ENCODE measurements at regions not wholly inside any gene's neighbourhood (a gene's known extent, or its start where the extent isn't known, plus 50 kb on each side); places are given as distances from the start of the nearest gene placed in this dataset.

DNA sequence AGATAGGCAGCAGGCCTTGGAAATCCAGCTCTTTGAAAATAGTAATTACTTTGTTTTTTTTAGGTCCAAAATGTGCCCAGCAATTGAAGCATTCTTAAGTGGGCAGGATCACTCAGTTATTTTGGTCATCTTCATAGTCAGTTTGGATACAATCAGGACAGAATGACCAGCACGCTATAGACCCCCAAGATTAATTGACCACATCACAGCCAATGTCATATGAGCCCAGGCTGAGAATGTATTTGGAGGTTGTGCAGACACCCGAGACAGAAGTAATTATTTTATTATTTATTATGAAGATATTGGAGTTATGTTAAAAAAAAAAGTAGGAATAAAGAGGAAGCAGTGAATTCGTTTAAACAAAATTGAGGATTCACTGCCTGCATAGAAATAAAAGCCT, 93.3 kb upstream of the PFKP start:
- 67 to 87% (median 73%) methylated on average over 3 of the region's 3 CpGs for WGBS, 5 donors
- H3K36me3 ChIP-seq, result no peaks in the 10 kb centered on the region

DNA sequence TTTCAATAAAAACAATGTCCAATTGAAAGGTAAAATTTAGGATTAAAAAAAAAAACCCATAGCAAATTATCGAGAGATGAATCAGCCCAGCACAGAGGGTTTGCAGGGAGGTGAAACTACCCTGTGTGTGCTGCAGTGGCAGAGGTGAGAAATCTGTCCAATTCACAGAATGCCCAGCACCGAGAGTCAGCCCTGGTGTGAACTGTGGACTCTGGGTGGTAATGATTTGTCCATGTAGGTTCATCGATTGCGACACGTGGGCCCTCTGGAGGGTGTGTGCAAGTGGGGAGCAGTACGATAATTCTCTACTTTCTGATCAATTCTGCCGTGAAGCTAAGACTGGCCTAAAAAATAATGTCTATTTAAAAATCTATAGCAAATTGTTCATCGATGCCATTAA, 94.5 kb upstream of the PFKP start:
- DNase-seq, result no peak
- TF ChIP-seq POLR2AphosphoS5 (IDR thresholded peaks at IDR 0.05), result no peak
- no peak for TF ChIP-seq POLR2A (IDR thresholded peaks at IDR 0.05)
- TF ChIP-seq, protein P1, sequence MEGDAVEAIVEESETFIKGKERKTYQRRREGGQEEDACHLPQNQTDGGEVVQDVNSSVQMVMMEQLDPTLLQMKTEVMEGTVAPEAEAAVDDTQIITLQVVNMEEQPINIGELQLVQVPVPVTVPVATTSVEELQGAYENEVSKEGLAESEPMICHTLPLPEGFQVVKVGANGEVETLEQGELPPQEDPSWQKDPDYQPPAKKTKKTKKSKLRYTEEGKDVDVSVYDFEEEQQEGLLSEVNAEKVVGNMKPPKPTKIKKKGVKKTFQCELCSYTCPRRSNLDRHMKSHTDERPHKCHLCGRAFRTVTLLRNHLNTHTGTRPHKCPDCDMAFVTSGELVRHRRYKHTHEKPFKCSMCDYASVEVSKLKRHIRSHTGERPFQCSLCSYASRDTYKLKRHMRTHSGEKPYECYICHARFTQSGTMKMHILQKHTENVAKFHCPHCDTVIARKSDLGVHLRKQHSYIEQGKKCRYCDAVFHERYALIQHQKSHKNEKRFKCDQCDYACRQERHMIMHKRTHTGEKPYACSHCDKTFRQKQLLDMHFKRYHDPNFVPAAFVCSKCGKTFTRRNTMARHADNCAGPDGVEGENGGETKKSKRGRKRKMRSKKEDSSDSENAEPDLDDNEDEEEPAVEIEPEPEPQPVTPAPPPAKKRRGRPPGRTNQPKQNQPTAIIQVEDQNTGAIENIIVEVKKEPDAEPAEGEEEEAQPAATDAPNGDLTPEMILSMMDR (IDR thresholded peaks at IDR 0.05 in 8 of 11, conservative IDR thresholded peaks at IDR 0.05 in 3 of 11), result no peak
- Histone ChIP-seq H3K9me3 (no peaks in the 10 kb centered on the region), H3K36me3 (no peaks in the 10 kb centered on the region), H3K27ac (no peak overlapping the region), H3K4me1 (no peaks in the 10 kb centered on the region), H3K27me3 (replicated peaks in 1 of 7) (no peaks in the 10 kb centered on the region), H3K4me3 (no peak overlapping the region)
- intact Hi-C loops (cut with DNase I; ENCODE audit: low total_unique reads), result no loop called here
- WGBS, 5 donors, result 86 to 93% (median 91%) methylated on average over 8 of the region's 8 CpGs

More for the DNA sequence above, 93.3 kb upstream of the PFKP start:
- no peak overlapping the region for H3K27ac ChIP-seq
- H3K9me3 ChIP-seq, result no peaks in the 10 kb centered on the region
- H3K27me3 ChIP-seq (replicated peaks in 1 of 7), result no peaks in the 10 kb centered on the region
- no peak overlapping the region for H3K4me3 ChIP-seq
- DNase-seq, result no peak
- TF ChIP-seq POLR2AphosphoS5 (IDR thresholded peaks at IDR 0.05), result no peak
- TF ChIP-seq, protein P1 (IDR thresholded peaks at IDR 0.05 in 8 of 11, conservative IDR thresholded peaks at IDR 0.05 in 3 of 11), result no peak
- TF ChIP-seq POLR2A (IDR thresholded peaks at IDR 0.05), result no peak
- intact Hi-C loops (cut with DNase I; ENCODE audit: low total_unique reads), result no loop called here
- H3K4me1 ChIP-seq, result peaks cover 0 to 4% (median 0%) of the 10 kb centered on the region in 6 donors

DNA sequence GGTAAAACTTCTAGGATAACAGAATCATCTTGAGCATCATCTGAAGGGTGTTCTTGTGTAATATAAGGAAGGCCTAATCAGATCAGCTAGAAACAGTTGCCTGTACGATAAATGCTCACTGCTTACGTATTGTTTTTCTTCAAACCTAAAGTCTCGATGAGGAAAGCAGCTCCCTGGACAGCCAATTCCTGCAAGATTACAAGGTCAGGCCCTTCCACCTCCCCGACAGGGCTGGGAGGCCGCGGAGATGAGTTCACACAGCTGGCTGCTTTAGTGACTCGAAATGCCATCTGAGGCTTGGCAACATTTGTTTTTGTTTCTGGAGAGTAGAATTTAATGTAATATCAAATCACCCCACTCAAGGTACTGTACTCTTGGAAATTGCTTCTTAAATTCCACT, 95.1 kb upstream of the PFKP start:
- DNase-seq, result no peak
- H3K27ac ChIP-seq, result no peak overlapping the region
- no peak overlapping the region for H3K4me3 ChIP-seq
- intact Hi-C loops (cut with DNase I; ENCODE audit: low total_unique reads), result no loop called here
- H3K4me1 ChIP-seq, result no peaks in the 10 kb centered on the region
- no peaks in the 10 kb centered on the region for H3K9me3 ChIP-seq
- no peaks in the 10 kb centered on the region for H3K36me3 ChIP-seq
- 58 to 90% (median 60%) methylated on average over 7 of the region's 7 CpGs for WGBS, 5 donors
- H3K27me3 ChIP-seq (replicated peaks in 1 of 7), result no peaks in the 10 kb centered on the region
- TF ChIP-seq POLR2AphosphoS5 (IDR thresholded peaks at IDR 0.05) (no peak), POLR2A (IDR thresholded peaks at IDR 0.05) (no peak)
- TF ChIP-seq, protein P1 (IDR thresholded peaks at IDR 0.05 in 8 of 11, conservative IDR thresholded peaks at IDR 0.05 in 3 of 11), result no peak

DNA sequence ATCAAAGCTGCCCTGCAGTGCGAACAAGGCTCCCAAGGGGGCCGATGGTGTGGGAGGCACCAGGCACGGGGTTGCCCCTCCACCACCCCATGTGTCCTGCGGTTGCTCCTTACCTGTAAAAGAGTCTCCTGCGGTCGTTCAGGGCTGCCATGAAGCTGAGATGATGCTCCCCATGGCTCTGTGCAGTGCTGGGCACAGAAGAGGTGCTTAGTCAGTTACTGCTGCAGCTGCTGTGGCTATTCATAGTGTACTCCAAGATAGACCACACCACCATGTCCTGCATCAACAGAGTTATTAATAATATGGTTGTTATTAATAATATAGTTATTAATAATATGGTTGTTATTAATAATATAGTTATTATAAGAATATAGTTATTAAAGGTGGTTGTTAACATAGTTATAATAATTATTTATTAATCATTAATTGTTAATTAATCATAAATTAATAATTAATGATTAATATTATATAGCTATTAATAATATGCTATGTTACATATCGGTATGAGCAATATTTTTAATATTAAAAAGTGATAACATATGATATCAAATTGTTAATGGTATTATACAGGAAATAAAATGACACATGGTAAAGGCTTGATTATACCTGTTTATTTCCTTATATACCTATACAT, 97.0 kb upstream of the PFKP start:
- TF ChIP-seq POLR2AphosphoS5 (IDR thresholded peaks at IDR 0.05) (no peak), POLR2A (IDR thresholded peaks at IDR 0.05) (no peak)
- TF ChIP-seq, protein P1 (IDR thresholded peaks at IDR 0.05 in 8 of 11, conservative IDR thresholded peaks at IDR 0.05 in 3 of 11), result no peak
- no peaks in the 10 kb centered on the region for H3K4me1 ChIP-seq
- no peaks in the 10 kb centered on the region for H3K9me3 ChIP-seq
- no peak for DNase-seq
- H3K4me3 ChIP-seq, result no peak overlapping the region
- H3K27ac ChIP-seq, result no peak overlapping the region
- peaks cover 0 to 7% (median 0%) of the 10 kb centered on the region in 7 donors for H3K27me3 ChIP-seq (replicated peaks in 1 of 7)
- WGBS, 5 donors, result 72 to 92% (median 84%) methylated on average over 7 of the region's 7 CpGs
- intact Hi-C loops (cut with DNase I; ENCODE audit: low total_unique reads), result no loop called here
- no peaks in the 10 kb centered on the region for H3K36me3 ChIP-seq

All from spleen (tissue), 11 donors.